Progenitor cell of endocrine pancreas (in vitro differentiated cells): ENCODE measurements at regions not wholly inside any gene's neighbourhood (a gene's known extent, or its start where the extent isn't known, plus 50 kb on each side); places are given as distances from the start of the nearest gene placed in this dataset.

Source experiments
- DNase-seq: peaks from one replicate; pipeline ENCODE4 v3.0.0; 2021; ENCODE audit warnings: low spot score; ENCODE audit not compliant: unreplicated experiment
- H3K27ac Mint-ChIP-seq: 2 replicates; pipeline ENCODE4 v1.8.0; 2021; ENCODE audit warnings: mild to moderate bottlenecking, moderate library complexity, mixed read lengths
- H3K27me3 Mint-ChIP-seq: 2 replicates; pipeline ENCODE4 v1.8.0; 2021; ENCODE audit warnings: mixed read lengths
- H3K36me3 Mint-ChIP-seq: 2 replicates; pipeline ENCODE4 v1.8.0; 2022; ENCODE audit warnings: mixed read lengths; ENCODE audit not compliant: insufficient read depth
- H3K4me1 Mint-ChIP-seq: 2 replicates; pipeline ENCODE4 v1.8.0; 2021; ENCODE audit warnings: low read depth, mixed read lengths
- H3K4me3 Mint-ChIP-seq: 2 replicates; pipeline ENCODE4 v1.8.0; 2021; ENCODE audit warnings: low read depth, mild to moderate bottlenecking, moderate library complexity, mixed read lengths
- H3K9me3 Mint-ChIP-seq: 2 replicates; pipeline ENCODE4 v1.8.0; 2021; ENCODE audit warnings: low read depth, mixed read lengths
- CTCF ChIP-seq: fragments of 200-600 bp; sonication (generic); IDR thresholded peaks from one replicate; pipeline ENCODE4 v1.5.0; 2021; ENCODE audit warnings: antibody characterized with exemption, mild to moderate bottlenecking; ENCODE audit not compliant: unreplicated experiment

GRCh38 chr6:101208152-101208551 lies 185.4 kb upstream of the GRIK2 start:
- Mint-ChIP-seq H3K27ac (no peak overlapping the region), H3K36me3 (no peaks in the 10 kb centered on the region), H3K4me3 (no peak overlapping the region), H3K9me3 (no peaks in the 10 kb centered on the region), H3K27me3 (no peaks in the 10 kb centered on the region), H3K4me1 (peaks cover 15% of the 10 kb centered on the region)
- no peak for TF ChIP-seq CTCF
- DNase-seq: no peak

DNA sequence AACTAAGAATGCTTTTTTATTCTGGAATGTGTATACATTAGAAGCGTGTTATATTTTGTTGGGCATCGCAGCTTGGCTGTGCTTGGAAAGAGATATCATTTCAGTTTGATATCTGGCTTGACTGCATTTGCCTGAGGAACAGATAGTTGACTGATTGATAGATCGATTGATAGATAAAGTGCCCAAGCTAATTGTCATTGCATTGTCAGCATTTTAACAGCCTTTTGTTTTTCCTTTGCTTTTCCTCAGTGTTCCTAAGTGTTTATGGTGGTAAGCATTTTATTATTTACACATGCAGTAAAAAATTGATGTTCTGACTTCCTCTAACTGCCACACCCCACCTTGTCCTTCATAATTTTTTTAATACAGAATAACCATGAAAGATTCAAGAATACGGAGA lies 180.9 kb upstream of the GRIK2 start:
- DNase-seq: no peak
- Mint-ChIP-seq H3K4me1 (peaks cover 20% of the 10 kb centered on the region), H3K4me3 (no peak overlapping the region), H3K27me3 (no peaks in the 10 kb centered on the region), H3K9me3 (no peaks in the 10 kb centered on the region), H3K36me3 (no peaks in the 10 kb centered on the region), H3K27ac (no peak overlapping the region)
- TF ChIP-seq CTCF: no peak

- Mint-ChIP-seq H3K36me3 (no peaks in the 10 kb centered on the region), H3K9me3 (peaks cover 12% of the 10 kb centered on the region), H3K27ac (no peak overlapping the region), H3K4me1 (peaks cover under 1% of the 10 kb centered on the region), H3K4me3 (no peak overlapping the region), H3K27me3 (no peaks in the 10 kb centered on the region)
- no peak for DNase-seq
- TF ChIP-seq CTCF: no peak
Measured at GRCh38 chr6:101222007-101222406, 171.5 kb upstream of the GRIK2 start.

DNA sequence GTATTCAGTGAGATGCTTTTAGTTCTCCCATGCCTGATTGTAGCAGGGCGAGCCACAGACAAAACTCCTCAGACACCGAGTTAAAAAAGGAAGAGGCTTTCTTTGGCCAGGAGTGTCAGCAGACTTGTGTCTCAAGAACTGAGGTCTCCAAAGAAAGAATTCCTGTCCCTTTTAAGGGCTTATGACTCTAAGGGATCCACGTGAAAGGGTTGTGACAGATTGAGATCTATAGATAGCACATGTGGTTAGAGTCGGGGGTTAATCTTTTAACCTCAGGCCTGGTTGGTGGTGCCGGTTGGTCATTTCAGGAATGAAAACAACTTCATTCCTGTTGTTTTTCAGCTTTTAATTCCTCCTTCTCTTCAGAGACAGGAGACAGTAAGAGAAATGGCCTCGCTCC lies 168.8 kb upstream of the GRIK2 start:
- Mint-ChIP-seq H3K4me3 (no peak overlapping the region), H3K27ac (no peak overlapping the region), H3K36me3 (no peaks in the 10 kb centered on the region), H3K4me1 (no peaks in the 10 kb centered on the region), H3K9me3 (peaks cover 12% of the 10 kb centered on the region), H3K27me3 (no peaks in the 10 kb centered on the region)
- TF ChIP-seq CTCF: no peak
- DNase-seq: no peak

- Mint-ChIP-seq H3K4me3 (no peak overlapping the region), H3K27me3 (no peaks in the 10 kb centered on the region), H3K9me3 (peaks cover 12% of the 10 kb centered on the region), H3K4me1 (no peaks in the 10 kb centered on the region), H3K36me3 (no peaks in the 10 kb centered on the region), H3K27ac (peak overlapping the region; percentile 45)
- peak; percentile 58 for TF ChIP-seq CTCF
- DNase-seq: peak; percentile 9
Measured at GRCh38 chr6:101226677-101227135, 166.8 kb upstream of the GRIK2 start.
